ENCODE measurements at regions not wholly inside any gene's neighbourhood (a gene's known extent, or its start where the extent isn't known, plus 50 kb on each side); places are given as distances from the start of the nearest gene placed in this dataset.

DNA sequence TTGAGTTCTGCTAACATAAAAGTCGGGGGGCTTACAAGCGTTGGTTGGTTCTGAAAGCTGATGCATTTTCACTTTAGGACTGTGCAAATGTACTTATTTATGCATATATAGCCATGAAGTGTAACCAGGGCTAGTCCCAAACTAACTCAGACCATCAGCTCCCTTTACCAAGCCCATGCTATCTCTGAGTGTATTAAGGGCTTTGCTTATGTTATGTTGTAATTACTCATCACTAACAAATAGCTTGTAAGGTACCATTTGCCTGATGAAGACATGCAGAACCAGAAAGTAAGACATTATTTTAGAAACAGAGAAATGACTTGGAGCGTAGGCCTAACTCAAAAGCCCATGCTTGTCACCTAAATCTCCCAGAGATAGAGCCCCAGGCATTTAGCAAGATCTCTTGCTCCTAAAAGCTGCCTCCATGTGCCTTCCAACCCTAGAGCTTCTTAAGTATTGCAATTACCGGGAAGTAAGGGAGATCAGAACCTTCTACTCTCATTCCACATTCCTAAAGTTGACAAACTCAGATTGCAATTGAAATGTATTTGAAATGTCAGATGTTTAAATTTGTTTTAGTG, 362.9 kb upstream of the RBMS3 start:
- TF ChIP-seq CTCF (IDR thresholded peaks at IDR 0.05; ENCODE audit: insufficient read depth, low read depth, low read length, missing control alignments) = no peak

DNA sequence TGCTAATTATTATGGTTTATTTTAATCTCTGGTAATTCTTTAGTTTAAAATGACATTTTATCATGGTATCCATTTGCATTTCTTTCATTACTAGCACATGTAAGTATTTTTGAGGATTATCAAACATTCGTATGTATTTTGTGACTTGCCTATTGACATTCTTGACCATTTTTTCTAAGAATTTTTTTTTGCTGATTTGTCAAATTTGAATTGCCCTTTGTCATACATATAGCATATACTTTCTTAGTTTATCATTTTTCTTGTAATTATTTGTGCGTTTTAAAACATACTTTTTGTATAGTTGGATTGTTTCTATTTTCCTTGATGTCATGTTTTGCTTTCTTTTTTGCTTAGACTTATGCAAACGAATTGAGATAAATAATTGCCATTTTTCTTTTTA, 358.5 kb upstream of the RBMS3 start:
- no peak overlapping the region for H3K4me3 ChIP-seq (ENCODE audit: low read length)
- no peak for DNase-seq (ENCODE audit: low read depth)
- TF ChIP-seq CTCF (IDR thresholded peaks at IDR 0.05; ENCODE audit: insufficient read depth, low read depth, low read length, missing control alignments) = no peak

More for the DNA sequence above, 362.9 kb upstream of the RBMS3 start:
- DNase-seq (ENCODE audit: low read depth) = no peak
- H3K4me3 ChIP-seq (ENCODE audit: low read length) = no peak overlapping the region

GRCh38 chr3:28923994-28924393, 356.9 kb upstream of the RBMS3 start:
- no peak overlapping the region for H3K4me3 ChIP-seq (ENCODE audit: low read length)
- DNase-seq (ENCODE audit: low read depth) = no peak
- TF ChIP-seq CTCF (IDR thresholded peaks at IDR 0.05; ENCODE audit: insufficient read depth, low read depth, low read length, missing control alignments) = no peak

GRCh38 chr3:28924744-28925360, 356.0 kb upstream of the RBMS3 start:
- TF ChIP-seq CTCF (IDR thresholded peaks at IDR 0.05; ENCODE audit: insufficient read depth, low read depth, low read length, missing control alignments) = no peak
- H3K4me3 ChIP-seq (ENCODE audit: low read length) = no peak overlapping the region
- DNase-seq (ENCODE audit: low read depth) = peak; percentile 12

- no peak for DNase-seq (ENCODE audit: low read depth)
- H3K4me3 ChIP-seq (ENCODE audit: low read length) = no peak overlapping the region
- no peak for TF ChIP-seq CTCF (IDR thresholded peaks at IDR 0.05; ENCODE audit: insufficient read depth, low read depth, low read length, missing control alignments)
These were observed 347.5 kb upstream of the RBMS3 start for GRCh38 chr3:28933337-28933736.

- no peak for DNase-seq (ENCODE audit: low read depth)
- H3K4me3 ChIP-seq (ENCODE audit: low read length) = no peak overlapping the region
- no peak for TF ChIP-seq CTCF (IDR thresholded peaks at IDR 0.05; ENCODE audit: insufficient read depth, low read depth, low read length, missing control alignments)
These were observed 346.6 kb upstream of the RBMS3 start for GRCh38 chr3:28934126-28934813.

Data from epithelial cell of esophagus (primary cell).